H1 (cell line): ENCODE measurements at regions not wholly inside any gene's neighbourhood (a gene's known extent, or its start where the extent isn't known, plus 50 kb on each side); places are given as distances from the start of the nearest gene placed in this dataset.

Source experiments
- CTCF ChIA-PET: fragments of 300-600 bp; sonication (Branson Sonifier 250); formaldehyde crosslinking; loops from one replicate; lab custom pipeline; 2021; ENCODE audit not compliant: partially characterized antibody; lab: Charles Lee
- POLR2A ChIA-PET: fragments of 300-600 bp; sonication (Branson Sonifier 250); formaldehyde crosslinking; loops from one replicate; lab custom pipeline; 2021; ENCODE audit warnings: inconsistent platforms; ENCODE audit not compliant: partially characterized antibody; lab: Charles Lee
- DNase-seq, 2 experiments: peaks; one replicate each; pipeline versions ENCODE4 v3.0.0 to v3.0.0-alpha.2; 2010 to 2022; ENCODE audit warnings: low spot score in 2 of 2, low read depth in 1 of 2, mixed read lengths in 1 of 2
- FAIRE-seq: peaks from 2 replicates; lab custom pipeline; 2011; peaks lifted over from hg19 to GRCh38; lab: Jason Lieb, UNC
- H2AFZ ChIP-seq: 2 replicates; pipeline ENCODE4 v1.8.1; 2012; ENCODE audit warnings: low read length, inconsistent platforms
- H2AK5ac ChIP-seq: 2 replicates; pipeline ENCODE4 v1.6.1; 2013; ENCODE audit warnings: low read depth, low read length
- H2BK120ac ChIP-seq: replicated peaks from 2 replicates; pipeline ENCODE3; 2013; ENCODE audit warnings: low read depth, low read length, inconsistent platforms
- H2BK12ac ChIP-seq: 2 replicates; pipeline ENCODE4 v1.6.1; 2013; ENCODE audit warnings: low read depth, low read length
- H2BK15ac ChIP-seq: 2 replicates; pipeline ENCODE4 v1.6.1; 2013; ENCODE audit warnings: low read length
- H2BK20ac ChIP-seq: 2 replicates; pipeline ENCODE4 v1.6.1; 2013; ENCODE audit warnings: low read length
- H2BK5ac ChIP-seq: 2 replicates; pipeline ENCODE4 v1.6.1; 2013; ENCODE audit warnings: low read depth, low read length
- H3K14ac ChIP-seq: 2 replicates; pipeline ENCODE4 v1.6.1; 2013; ENCODE audit warnings: inconsistent platforms; ENCODE audit not compliant: insufficient read length
- H3K18ac ChIP-seq: 2 replicates; pipeline ENCODE4 v1.6.1; 2013; ENCODE audit warnings: low read length; ENCODE audit errors: extremely low read depth
- H3K23ac ChIP-seq: 2 replicates; pipeline ENCODE4 v1.6.1; 2013; ENCODE audit warnings: inconsistent platforms; ENCODE audit not compliant: insufficient read length
- H3K23me2 ChIP-seq: 2 replicates; pipeline ENCODE4 v1.6.1; 2013; ENCODE audit warnings: low read depth, low read length
- H3K27ac ChIP-seq: 2 replicates; pipeline ENCODE4 v1.6.1; 2011; ENCODE audit warnings: low read depth, low read length, inconsistent platforms
- H3K27me3 ChIP-seq, 4 experiments: replicated peaks in 1 of 4; 1 replicate in 1 of 4; 2 replicates in 3 of 4; pipeline versions ENCODE4 v1.6.1 to v1.8.1; 2011 to 2013; ENCODE audit warnings: low read length in 3 of 4, mild to moderate bottlenecking in 3 of 4, inconsistent platforms in 2 of 4, mixed read lengths in 2 of 4, moderate library complexity in 1 of 4; ENCODE audit not compliant: control insufficient read depth in 3 of 4, insufficient read depth in 3 of 4; ENCODE audit errors: extremely low read depth in 1 of 4
- H3K36me3 ChIP-seq, 4 experiments: 2 replicates each; pipeline versions ENCODE4 v1.6.1 to v1.8.1; 2011 to 2013; ENCODE audit warnings: mild to moderate bottlenecking in 4 of 4, low read length in 3 of 4, moderate library complexity in 2 of 4, control low read depth in 1 of 4, inconsistent platforms in 1 of 4; ENCODE audit not compliant: insufficient read depth in 4 of 4, control insufficient read depth in 2 of 4
- H3K4ac ChIP-seq: replicated peaks from 2 replicates; pipeline ENCODE3; 2013; ENCODE audit warnings: low read length, low read depth, mixed read lengths, inconsistent platforms; ENCODE audit not compliant: insufficient read length
- H3K4me1 ChIP-seq, 4 experiments: replicated peaks in 1 of 4; 1 replicate in 1 of 4; 2 replicates in 3 of 4; pipeline versions ENCODE4 v1.6.1 to v1.8.1; 2011 to 2013; ENCODE audit warnings: low read length in 3 of 4, inconsistent platforms in 2 of 4, mixed read lengths in 1 of 4; ENCODE audit not compliant: insufficient read depth in 4 of 4, control insufficient read depth in 3 of 4
- H3K4me2 ChIP-seq, 2 experiments: 2 replicates each; pipeline versions ENCODE4 v1.6.1 to v1.8.1; 2011 to 2013; ENCODE audit warnings: low read depth in 2 of 2, low read length in 2 of 2, control low read depth in 1 of 2, inconsistent platforms in 1 of 2, mild to moderate bottlenecking in 1 of 2; ENCODE audit not compliant: insufficient read depth in 1 of 2
- H3K4me3 ChIP-seq, 4 experiments: fragments of 200-600, 300-600 bp in 1 of 4; sonication (generic), shearing (Covaris generic), sonication (Bioruptor Twin) in 1 of 4; 2 replicates each; pipeline versions ENCODE4 v1.5.1 to v1.8.1; 2011 to 2016; ENCODE audit warnings: low read length in 4 of 4, low read depth in 3 of 4, control low read depth in 2 of 4, inconsistent platforms in 2 of 4, mild to moderate bottlenecking in 2 of 4, mixed read lengths in 1 of 4, moderate library complexity in 1 of 4; ENCODE audit not compliant: insufficient read depth in 2 of 4; ENCODE audit errors: extremely low read depth in 1 of 4
- H3K56ac ChIP-seq: replicated peaks from 2 replicates; pipeline ENCODE3; 2013; ENCODE audit warnings: low read depth, mild to moderate bottlenecking, mixed read lengths, low read length, inconsistent platforms; ENCODE audit not compliant: insufficient read length
- H3K79me1 ChIP-seq: 2 replicates; pipeline ENCODE4 v1.6.1; 2013; ENCODE audit warnings: low read depth, low read length, control low read depth
- H3K79me2 ChIP-seq, 2 experiments: 2 replicates each; pipeline versions ENCODE4 v1.6.1 to v1.8.1; 2012 to 2013; ENCODE audit warnings: low read length in 2 of 2, mild to moderate bottlenecking in 2 of 2, inconsistent platforms in 1 of 2; ENCODE audit not compliant: insufficient read depth in 2 of 2, control insufficient read depth in 1 of 2
- H3K9ac ChIP-seq, 4 experiments: replicated peaks in 1 of 4; 1 replicate in 1 of 4; 2 replicates in 3 of 4; pipeline versions ENCODE4 v1.6.1 to v1.8.1; 2011 to 2013; ENCODE audit warnings: low read depth in 3 of 4, low read length in 3 of 4, control low read depth in 2 of 4, mild to moderate bottlenecking in 2 of 4, moderate library complexity in 2 of 4, inconsistent platforms in 1 of 4; ENCODE audit errors: extremely low read depth in 1 of 4
- H3K9me3 ChIP-seq, 2 experiments: 2 replicates each; pipeline versions ENCODE4 v1.6.1 to v1.8.1; 2012 to 2013; ENCODE audit warnings: mild to moderate bottlenecking in 2 of 2, moderate library complexity in 2 of 2, control low read depth in 1 of 2, inconsistent platforms in 1 of 2, low read depth in 1 of 2, low read length in 1 of 2, mixed read lengths in 1 of 2; ENCODE audit not compliant: insufficient read depth in 2 of 2
- H4K20me1 ChIP-seq, 2 experiments: replicated peaks in 1 of 2; 2 replicates each; pipeline versions ENCODE3 to v1.8.1; 2011 to 2013; ENCODE audit warnings: inconsistent platforms in 2 of 2, low read length in 2 of 2, mild to moderate bottlenecking in 1 of 2; ENCODE audit not compliant: insufficient read depth in 2 of 2, control insufficient read depth in 1 of 2
- H4K5ac ChIP-seq: 2 replicates; pipeline ENCODE4 v1.6.1; 2013; ENCODE audit warnings: low read length, low read depth, mixed read lengths, inconsistent platforms; ENCODE audit not compliant: insufficient read length
- H4K8ac ChIP-seq: 2 replicates; pipeline ENCODE4 v1.8.0; 2013; ENCODE audit warnings: mild to moderate bottlenecking, moderate library complexity, low read length, inconsistent platforms; ENCODE audit not compliant: insufficient read depth; ENCODE audit errors: extremely low read depth
- H4K91ac ChIP-seq: replicated peaks from 2 replicates; pipeline ENCODE3; 2013; ENCODE audit warnings: low read length, mixed read lengths, inconsistent platforms; ENCODE audit not compliant: insufficient read length
- EP300 ChIP-seq, 2 experiments: IDR thresholded peaks; 1 replicate in 1 of 2; 2 replicates in 1 of 2; pipeline ENCODE4 v1.6.1; 2011 to 2012; ENCODE audit warnings: low read depth in 2 of 2, low read length in 2 of 2, mild to moderate bottlenecking in 2 of 2, borderline replicate concordance in 1 of 2, inconsistent platforms in 1 of 2, moderate library complexity in 1 of 2
- KDM5A ChIP-seq: fragments of 200-600 bp; IDR thresholded peaks from 2 replicates; pipeline ENCODE4 v1.7.1; 2012; ENCODE audit warnings: mild to moderate bottlenecking, low read length, inconsistent platforms, mixed read lengths
- WGBS, 2 experiments: shearing (Covaris generic) in 1 of 2; methylation state at CpG; one replicate each; pipeline versions ENCODE4 v1.1.6 to v1.1.7; 2013 to 2015; ENCODE audit warnings: low lambda C conversion rate in 2 of 2, mixed read lengths in 2 of 2, inconsistent platforms in 1 of 2, low coverage in 1 of 2, missing lambda C conversion rate in 1 of 2; ENCODE audit not compliant: insufficient replicate concordance in 2 of 2, insufficient coverage in 1 of 2, insufficient read length in 1 of 2; ENCODE audit errors: extremely low coverage in 1 of 2, missing lambda C conversion rate in 1 of 2; 5-methylcytosine and 5-hydroxymethylcytosine counted together

DNA sequence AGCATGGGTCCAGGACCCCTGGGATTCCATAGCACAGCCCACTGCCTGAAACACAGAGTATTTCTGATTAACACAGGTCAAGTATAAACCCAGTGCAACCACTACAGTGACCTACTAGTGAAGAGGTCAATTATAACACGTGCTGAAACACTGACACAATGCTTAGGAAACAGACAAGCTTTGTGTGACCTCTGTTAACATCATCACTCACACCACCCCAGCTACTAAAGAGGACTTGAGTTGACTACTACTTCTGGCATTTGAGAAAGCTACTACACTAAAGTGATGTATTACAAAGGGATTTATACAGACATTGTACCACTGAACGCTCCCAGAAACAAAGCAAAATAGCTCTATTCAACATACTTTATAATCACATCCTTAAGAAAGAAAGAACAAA lies 1935.9 kb upstream of the PCDH20 start:
- no peaks in the 10 kb centered on the region for H4K20me1 ChIP-seq
- H2BK120ac ChIP-seq: no peak overlapping the region
- ChIA-PET POLR2A (no interaction called here), CTCF (interaction anchor here (1.2 kb wide), 1 partner anchor 38 kb away, joined by 7 read pairs; no protein-coding TSS in a partner anchor)
- no peaks in the 10 kb centered on the region for H3K79me2 ChIP-seq
- no peak overlapping the region for H2BK5ac ChIP-seq
- no peak overlapping the region for H3K4me2 ChIP-seq
- H3K27me3 ChIP-seq: no peaks in the 10 kb centered on the region
- FAIRE-seq (no peak), DNase-seq (no peak)
- WGBS, 2 experiments: 85% methylated on average over 2 of the region's 2 CpGs; no CpG with 5 or more reads in 1 of the 2 experiments
- no peak overlapping the region for H4K8ac ChIP-seq
- no peaks in the 10 kb centered on the region for H3K9me3 ChIP-seq
- H3K14ac ChIP-seq: no peak overlapping the region
- H3K4ac ChIP-seq: no peak overlapping the region
- no peak overlapping the region for H2AFZ ChIP-seq
- H2BK15ac ChIP-seq: no peak overlapping the region
- no peaks in the 10 kb centered on the region for H3K4me1 ChIP-seq
- H2AK5ac ChIP-seq: no peak overlapping the region
- H3K18ac ChIP-seq: no peak overlapping the region
- H3K23me2 ChIP-seq: no peaks in the 10 kb centered on the region
- H2BK12ac ChIP-seq: no peak overlapping the region
- H3K79me1 ChIP-seq: no peaks in the 10 kb centered on the region
- H3K9ac ChIP-seq: no peak overlapping the region
- no peak overlapping the region for H3K23ac ChIP-seq
- H3K4me3 ChIP-seq: no peak overlapping the region
- no peak for TF ChIP-seq EP300 (IDR thresholded peaks at IDR 0.05; ENCODE audit: borderline replicate concordance in 1 of 2, low read depth in 2 of 2, low read length in 2 of 2)
- no peak for TF ChIP-seq KDM5A
- TF ChIP-seq, all 59 proteins: peak for 0
- Histone ChIP-seq H3K27ac (no peak overlapping the region), H2BK20ac (no peak overlapping the region), H4K5ac (no peak overlapping the region), H3K56ac (no peak overlapping the region), H3K36me3 (no peaks in the 10 kb centered on the region), H4K91ac (no peak overlapping the region)
